ENCODE measurements at regions not wholly inside any gene's neighbourhood (a gene's known extent, or its start where the extent isn't known, plus 50 kb on each side); places are given as distances from the start of the nearest gene placed in this dataset.
"Not testable (repeated sequence)": the region's sequence is repeated elsewhere in the genome, so short reads cannot be mapped to it uniquely, and the experiment has no call there.

DNA sequence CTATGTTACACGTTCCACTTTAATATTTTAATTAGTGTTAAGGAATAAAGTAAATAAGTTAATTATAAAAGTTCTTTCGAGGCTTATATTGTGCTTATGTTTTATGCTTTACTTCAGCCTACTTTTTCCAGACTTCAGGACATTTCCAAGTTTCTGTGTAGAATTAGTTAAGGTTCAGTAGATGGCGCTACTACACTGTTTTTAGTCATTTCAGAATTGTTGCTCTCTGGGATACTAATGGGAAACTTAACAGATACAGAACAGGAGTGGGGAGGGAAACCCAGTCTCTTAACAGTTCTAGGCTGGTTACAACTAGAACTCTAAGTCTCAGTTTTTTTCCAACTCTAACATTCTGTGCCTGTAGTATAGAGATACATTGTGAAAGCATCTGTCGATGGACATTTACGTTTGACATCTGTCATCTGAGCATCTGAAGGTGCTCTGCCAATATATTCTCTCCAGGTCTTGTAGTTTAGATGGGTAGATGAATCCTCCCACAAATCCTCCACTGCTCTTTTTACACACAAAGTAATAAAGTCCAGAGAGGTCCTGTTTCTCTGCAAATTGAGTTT is 56.8 kb upstream of the FAM171A1 start:
- no peaks in the 10 kb centered on the region for H3F3A ChIP-seq (ENCODE audit: low read depth)
- H3K4me1 ChIP-seq (ENCODE audit: insufficient read depth, low read length, poor library complexity, severe bottlenecking) = no peaks in the 10 kb centered on the region
- no peaks in the 10 kb centered on the region for H4K20me1 ChIP-seq (ENCODE audit: insufficient read depth, low read length, poor library complexity, severe bottlenecking)
- no peaks in the 10 kb centered on the region for H3K9me2 ChIP-seq (replicated peaks; ENCODE audit: low read depth, low read length)
- H3K27me3 ChIP-seq (ENCODE audit: insufficient read depth, low read length, poor library complexity, severe bottlenecking) = no peaks in the 10 kb centered on the region
- H3K4me2 ChIP-seq (ENCODE audit: low read depth, low read length, poor library complexity, severe bottlenecking) = no peak overlapping the region
- H3K4me3 ChIP-seq (ENCODE audit: low read length, poor library complexity, severe bottlenecking) = no peak overlapping the region
- TF ChIP-seq, protein P1, sequence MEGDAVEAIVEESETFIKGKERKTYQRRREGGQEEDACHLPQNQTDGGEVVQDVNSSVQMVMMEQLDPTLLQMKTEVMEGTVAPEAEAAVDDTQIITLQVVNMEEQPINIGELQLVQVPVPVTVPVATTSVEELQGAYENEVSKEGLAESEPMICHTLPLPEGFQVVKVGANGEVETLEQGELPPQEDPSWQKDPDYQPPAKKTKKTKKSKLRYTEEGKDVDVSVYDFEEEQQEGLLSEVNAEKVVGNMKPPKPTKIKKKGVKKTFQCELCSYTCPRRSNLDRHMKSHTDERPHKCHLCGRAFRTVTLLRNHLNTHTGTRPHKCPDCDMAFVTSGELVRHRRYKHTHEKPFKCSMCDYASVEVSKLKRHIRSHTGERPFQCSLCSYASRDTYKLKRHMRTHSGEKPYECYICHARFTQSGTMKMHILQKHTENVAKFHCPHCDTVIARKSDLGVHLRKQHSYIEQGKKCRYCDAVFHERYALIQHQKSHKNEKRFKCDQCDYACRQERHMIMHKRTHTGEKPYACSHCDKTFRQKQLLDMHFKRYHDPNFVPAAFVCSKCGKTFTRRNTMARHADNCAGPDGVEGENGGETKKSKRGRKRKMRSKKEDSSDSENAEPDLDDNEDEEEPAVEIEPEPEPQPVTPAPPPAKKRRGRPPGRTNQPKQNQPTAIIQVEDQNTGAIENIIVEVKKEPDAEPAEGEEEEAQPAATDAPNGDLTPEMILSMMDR (conservative IDR thresholded peaks at IDR 0.05; ENCODE audit: low read length) = peak; percentile 80
- TF ChIP-seq EZH2phosphoT487 (IDR thresholded peaks at IDR 0.05; ENCODE audit: borderline replicate concordance) = no peak
- H3K9ac ChIP-seq (ENCODE audit: low read depth, low read length, poor library complexity, severe bottlenecking) = no peak overlapping the region
- no peaks in the 10 kb centered on the region for H3K9me3 ChIP-seq (ENCODE audit: insufficient read depth, low read depth, low read length)
- no peak overlapping the region for H2AFZ ChIP-seq (ENCODE audit: low read length)
- H3K79me2 ChIP-seq (ENCODE audit: insufficient read depth, low read length) = no peaks in the 10 kb centered on the region
- H3K36me3 ChIP-seq (ENCODE audit: insufficient read depth, low read length) = no peaks in the 10 kb centered on the region

DNA sequence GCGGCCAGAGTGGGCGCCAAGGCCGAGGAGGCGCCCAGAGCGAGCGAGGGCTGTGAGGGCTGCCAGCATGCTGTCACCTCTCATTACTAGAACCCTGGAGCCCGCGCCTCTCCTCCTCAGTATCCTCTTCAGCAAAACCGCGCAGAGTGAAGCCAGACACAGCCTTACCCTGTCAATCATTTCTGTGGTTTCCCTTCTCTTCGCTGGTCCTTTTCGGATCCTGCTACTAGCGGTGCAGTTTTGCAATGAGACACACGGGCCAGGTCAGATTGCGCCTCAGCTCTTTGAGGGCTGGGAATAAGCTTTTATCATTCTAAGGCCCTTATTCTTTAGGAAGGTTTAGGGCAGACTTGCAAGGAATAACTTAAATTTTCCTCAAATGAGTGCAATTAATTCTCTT is 55.5 kb upstream of the FAM171A1 start:
- H3K4me3 ChIP-seq (ENCODE audit: low read length, poor library complexity, severe bottlenecking) = no peak overlapping the region
- H3K4me1 ChIP-seq (ENCODE audit: insufficient read depth, low read length, poor library complexity, severe bottlenecking) = no peaks in the 10 kb centered on the region
- H4K20me1 ChIP-seq (ENCODE audit: insufficient read depth, low read length, poor library complexity, severe bottlenecking) = no peaks in the 10 kb centered on the region
- H3K79me2 ChIP-seq (ENCODE audit: insufficient read depth, low read length) = no peaks in the 10 kb centered on the region
- H3K9me2 ChIP-seq (replicated peaks; ENCODE audit: low read depth, low read length) = no peaks in the 10 kb centered on the region
- H3K9ac ChIP-seq (ENCODE audit: low read depth, low read length, poor library complexity, severe bottlenecking) = no peak overlapping the region
- no peaks in the 10 kb centered on the region for H3K27me3 ChIP-seq (ENCODE audit: insufficient read depth, low read length, poor library complexity, severe bottlenecking)
- no peak for TF ChIP-seq EZH2phosphoT487 (IDR thresholded peaks at IDR 0.05; ENCODE audit: borderline replicate concordance)
- TF ChIP-seq, protein P1 (conservative IDR thresholded peaks at IDR 0.05; ENCODE audit: low read length) = no peak
- no peaks in the 10 kb centered on the region for H3K9me3 ChIP-seq (ENCODE audit: insufficient read depth, low read depth, low read length)
- no peaks in the 10 kb centered on the region for H3F3A ChIP-seq (ENCODE audit: low read depth)
- no peak overlapping the region for H2AFZ ChIP-seq (ENCODE audit: low read length)
- H3K4me2 ChIP-seq (ENCODE audit: low read depth, low read length, poor library complexity, severe bottlenecking) = no peak overlapping the region
- no peaks in the 10 kb centered on the region for H3K36me3 ChIP-seq (ENCODE audit: insufficient read depth, low read length)

DNA sequence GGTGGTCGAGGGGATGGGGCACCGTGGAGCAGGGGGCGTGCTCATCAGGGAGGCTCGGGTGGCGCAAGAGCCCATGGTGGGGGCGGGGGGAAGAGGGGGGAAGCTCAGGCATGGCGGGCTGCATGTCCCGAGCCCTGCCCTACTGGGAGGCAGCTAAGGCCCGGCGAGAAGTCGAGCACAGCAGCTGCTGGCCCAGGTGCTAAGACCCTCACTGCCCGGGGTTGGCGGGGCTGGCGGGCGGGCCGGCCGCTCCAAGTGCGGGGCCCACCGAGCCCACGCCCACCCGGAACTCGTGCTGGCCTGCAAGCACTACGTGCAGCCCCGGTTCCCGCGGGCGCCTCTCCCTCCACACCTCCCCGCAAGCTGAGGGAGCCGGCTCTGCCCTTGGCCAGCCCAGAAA is 55.0 kb upstream of the FAM171A1 start:
- Histone ChIP-seq H3K4me1 (ENCODE audit: insufficient read depth, low read length, poor library complexity, severe bottlenecking) (no peaks in the 10 kb centered on the region), H3K79me2 (ENCODE audit: insufficient read depth, low read length) (no peaks in the 10 kb centered on the region), H3K27me3 (ENCODE audit: insufficient read depth, low read length, poor library complexity, severe bottlenecking) (no peaks in the 10 kb centered on the region), H4K20me1 (ENCODE audit: insufficient read depth, low read length, poor library complexity, severe bottlenecking) (no peaks in the 10 kb centered on the region), H2AFZ (ENCODE audit: low read length) (no peak overlapping the region), H3K4me3 (ENCODE audit: low read length, poor library complexity, severe bottlenecking) (no peak overlapping the region), H3K36me3 (ENCODE audit: insufficient read depth, low read length) (no peaks in the 10 kb centered on the region), H3K9me3 (ENCODE audit: insufficient read depth, low read depth, low read length) (no peaks in the 10 kb centered on the region), H3K4me2 (ENCODE audit: low read depth, low read length, poor library complexity, severe bottlenecking) (no peak overlapping the region), H3K9ac (ENCODE audit: low read depth, low read length, poor library complexity, severe bottlenecking) (no peak overlapping the region), H3F3A (ENCODE audit: low read depth) (no peaks in the 10 kb centered on the region), H3K9me2 (replicated peaks; ENCODE audit: low read depth, low read length) (no peaks in the 10 kb centered on the region)
- TF ChIP-seq, protein P1 (conservative IDR thresholded peaks at IDR 0.05; ENCODE audit: low read length) = no peak
- TF ChIP-seq EZH2phosphoT487 (IDR thresholded peaks at IDR 0.05; ENCODE audit: borderline replicate concordance) = no peak

GRCh38 chr10:15421875-15422274 is 50.8 kb upstream of the FAM171A1 start:
- not testable (repeated sequence) for H3K36me3 ChIP-seq (ENCODE audit: insufficient read depth, low read length); H3K4me2 ChIP-seq (ENCODE audit: low read depth, low read length, poor library complexity, severe bottlenecking); H3K79me2 ChIP-seq (ENCODE audit: insufficient read depth, low read length); H4K20me1 ChIP-seq (ENCODE audit: insufficient read depth, low read length, poor library complexity, severe bottlenecking); H3K9ac ChIP-seq (ENCODE audit: low read depth, low read length, poor library complexity, severe bottlenecking); H3K4me3 ChIP-seq (ENCODE audit: low read length, poor library complexity, severe bottlenecking); H2AFZ ChIP-seq (ENCODE audit: low read length); H3K9me3 ChIP-seq (ENCODE audit: insufficient read depth, low read depth, low read length); H3K27me3 ChIP-seq (ENCODE audit: insufficient read depth, low read length, poor library complexity, severe bottlenecking); H3K4me1 ChIP-seq (ENCODE audit: insufficient read depth, low read length, poor library complexity, severe bottlenecking); H3K9me2 ChIP-seq (replicated peaks; ENCODE audit: low read depth, low read length); H3F3A ChIP-seq (ENCODE audit: low read depth)

All from Loucy (cell line).